HG02642 (cell line): ENCODE measurements at regions not wholly inside any gene's neighbourhood (a gene's known extent, or its start where the extent isn't known, plus 50 kb on each side); places are given as distances from the start of the nearest gene placed in this dataset.

Experiments used
- ATAC-seq: cut with Tn5 transposase; IDR thresholded peaks from one replicate; pipeline ENCODE4 v1.9.1; 2021; ENCODE audit warnings: mild to moderate bottlenecking; ENCODE audit not compliant: unreplicated experiment, poor library complexity

DNA sequence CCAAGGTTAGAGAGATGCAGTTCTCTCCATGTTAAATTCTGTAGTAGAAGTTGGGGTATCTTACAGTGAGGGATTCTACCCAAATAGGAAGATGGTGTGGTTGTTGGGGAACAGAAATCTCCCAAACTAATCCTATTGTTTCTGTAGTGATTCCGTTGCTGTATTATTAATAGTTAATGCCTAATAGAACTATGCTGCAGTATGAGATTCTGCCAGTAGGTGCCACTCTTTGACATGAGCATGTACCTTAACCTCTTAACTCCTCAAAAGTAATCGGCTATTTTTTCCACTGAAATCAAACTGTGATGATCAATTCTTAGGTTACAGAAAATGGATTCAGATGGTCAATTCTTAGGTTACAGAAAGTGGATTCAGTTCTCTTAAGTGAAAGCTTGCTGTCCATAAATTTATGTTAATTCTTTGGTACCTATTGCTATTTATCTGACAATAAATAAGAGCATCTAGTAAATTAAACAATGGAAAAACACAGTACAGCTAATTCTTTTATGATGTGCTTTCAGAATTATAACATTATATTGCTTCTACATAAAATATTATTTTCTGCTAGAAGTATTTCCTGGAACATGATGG is 97.9 kb upstream of the DLX2 start:
- ATAC-seq, result no peak

DNA sequence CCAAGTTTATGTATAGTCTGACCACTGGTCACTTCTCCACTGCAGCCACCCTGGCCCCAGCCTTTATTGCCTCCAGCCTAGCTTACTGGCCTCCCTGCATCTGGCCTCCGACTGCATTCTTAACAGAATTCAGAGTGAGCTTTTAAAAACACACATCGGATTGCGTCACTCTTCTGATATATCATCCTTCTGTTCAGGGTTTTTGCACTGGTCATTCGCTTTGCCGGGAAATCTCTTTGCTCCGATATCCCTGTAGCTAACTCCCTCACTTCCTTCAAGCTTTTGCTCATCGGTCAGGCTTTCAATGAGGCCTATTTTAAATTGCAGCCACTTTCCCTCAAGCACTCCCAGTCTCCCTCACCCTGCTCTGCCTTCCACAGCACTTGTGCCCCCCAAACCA is 101.6 kb upstream of the DLX2 start:
- no peak for ATAC-seq

DNA sequence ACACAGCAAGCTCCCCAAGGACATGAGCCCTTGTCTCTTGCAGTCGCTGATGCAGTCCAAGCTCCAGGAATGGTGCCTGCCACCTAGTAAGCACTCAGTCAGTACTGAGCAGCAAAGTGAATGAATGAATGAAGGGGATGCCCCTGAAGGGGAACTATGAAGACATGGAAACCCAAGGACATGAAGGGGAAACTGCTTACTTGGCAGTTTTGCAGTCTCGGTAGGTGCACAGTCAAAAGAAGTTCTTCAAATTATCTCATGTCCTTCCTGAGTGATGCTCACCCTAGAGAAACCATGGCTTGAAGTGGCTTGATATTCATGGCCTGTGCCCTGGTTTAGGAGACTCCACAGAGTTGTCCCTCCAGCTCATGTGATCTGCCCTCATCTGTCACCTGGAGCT is 102.1 kb upstream of the DLX2 start:
- no peak for ATAC-seq

DNA sequence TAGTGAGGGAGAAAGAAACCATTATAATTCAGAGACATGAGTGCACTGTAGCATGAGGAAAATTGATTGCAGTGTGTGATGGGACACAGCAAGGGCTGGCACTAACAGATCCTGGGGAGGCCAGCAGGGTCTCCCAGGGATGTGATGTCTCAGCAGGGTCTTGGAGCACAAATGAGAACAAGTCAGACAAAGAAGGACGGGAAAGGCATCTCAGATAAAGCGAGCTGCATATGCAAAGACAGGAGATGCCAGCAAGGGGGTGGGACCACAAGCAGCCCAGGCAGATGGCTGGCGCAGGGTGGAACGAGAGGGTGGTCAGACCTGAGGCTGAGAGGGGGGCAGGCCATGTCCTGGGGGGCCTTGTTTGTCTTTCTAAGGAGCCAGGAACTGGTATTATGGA is 102.6 kb upstream of the DLX2 start:
- ATAC-seq, result no peak

DNA sequence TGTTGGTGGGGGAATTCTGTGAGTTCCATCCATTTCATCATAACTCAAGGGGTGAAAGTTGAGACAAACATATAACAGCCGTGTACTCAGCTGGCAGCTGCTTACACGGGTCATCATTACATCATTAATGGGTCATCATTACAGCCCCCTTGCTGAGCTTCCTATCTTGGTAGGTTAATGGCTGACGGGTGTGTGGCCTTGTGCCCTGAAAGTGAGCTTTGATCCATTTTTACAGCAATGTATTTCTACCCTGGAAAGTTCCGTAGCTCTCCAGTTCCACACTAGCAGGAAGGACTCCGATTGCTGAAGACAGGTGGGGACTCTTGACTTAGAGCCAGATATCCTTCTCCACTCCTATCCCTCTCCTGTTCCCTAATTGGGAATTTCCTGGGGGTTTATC is 105.2 kb upstream of the DLX2 start:
- ATAC-seq, result no peak

DNA sequence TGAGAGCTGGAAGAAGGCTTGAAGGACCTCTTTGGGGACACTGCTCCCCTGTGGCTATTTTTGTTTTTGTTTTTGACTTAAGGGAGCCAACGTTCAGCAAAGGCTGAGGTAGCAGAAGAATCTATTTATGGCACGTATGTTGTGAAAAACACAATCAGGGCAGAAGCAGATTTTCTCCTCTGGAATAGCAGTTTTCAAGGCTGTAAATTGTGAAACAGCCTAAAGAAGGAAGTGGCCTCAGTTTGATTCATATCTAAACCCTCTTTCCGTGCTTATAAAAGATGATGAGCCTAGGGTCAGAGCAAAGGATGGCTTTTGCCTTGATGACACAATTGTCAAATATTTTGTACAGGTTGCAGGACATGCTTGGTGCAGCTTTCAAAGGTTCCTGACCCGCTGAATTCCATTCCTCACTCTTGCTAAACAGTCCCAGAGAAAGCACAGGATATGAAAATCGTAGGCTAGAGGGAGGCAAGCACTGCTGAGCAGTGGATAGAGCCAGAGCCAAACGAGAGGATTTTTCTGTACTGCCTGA is 106.2 kb upstream of the DLX2 start:
- ATAC-seq, result no peak

DNA sequence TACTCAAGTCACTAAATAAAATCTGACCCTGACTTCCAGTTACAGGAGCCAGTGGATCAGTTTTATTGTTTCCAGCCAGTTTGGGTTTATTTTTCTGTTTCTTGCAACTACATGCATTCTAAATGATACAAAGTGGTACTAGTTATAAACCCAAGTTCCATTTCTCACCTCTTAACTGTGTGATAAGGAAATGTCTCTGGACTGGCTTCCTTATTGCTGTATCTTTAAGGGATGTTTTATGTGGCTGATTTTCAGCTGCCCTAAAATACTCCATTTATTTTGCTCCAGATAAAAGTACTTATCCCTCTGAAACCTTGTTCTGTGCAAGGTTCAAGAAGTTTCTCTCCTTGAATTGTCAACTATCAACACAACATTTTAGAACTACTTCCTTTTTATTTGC is 107.9 kb upstream of the DLX2 start:
- no peak for ATAC-seq

DNA sequence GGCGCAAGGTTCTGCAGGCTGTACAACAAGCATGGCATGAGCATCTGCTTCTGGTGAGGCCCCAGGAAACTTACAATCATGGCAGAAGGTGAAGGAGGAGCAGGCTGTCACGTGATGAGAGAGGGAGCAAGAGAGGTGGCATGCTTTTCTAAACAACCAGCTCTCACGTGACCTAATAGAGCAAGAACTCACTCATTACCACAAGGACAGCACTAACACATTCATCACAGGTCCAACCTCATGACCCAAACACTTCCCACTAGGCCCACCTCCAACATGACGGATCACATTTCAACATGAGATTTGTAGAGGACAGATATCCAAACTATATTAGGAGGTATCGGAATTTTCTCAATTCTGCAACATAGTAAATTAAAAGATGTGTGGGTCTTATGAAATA is 108.8 kb upstream of the DLX2 start:
- no peak for ATAC-seq

DNA sequence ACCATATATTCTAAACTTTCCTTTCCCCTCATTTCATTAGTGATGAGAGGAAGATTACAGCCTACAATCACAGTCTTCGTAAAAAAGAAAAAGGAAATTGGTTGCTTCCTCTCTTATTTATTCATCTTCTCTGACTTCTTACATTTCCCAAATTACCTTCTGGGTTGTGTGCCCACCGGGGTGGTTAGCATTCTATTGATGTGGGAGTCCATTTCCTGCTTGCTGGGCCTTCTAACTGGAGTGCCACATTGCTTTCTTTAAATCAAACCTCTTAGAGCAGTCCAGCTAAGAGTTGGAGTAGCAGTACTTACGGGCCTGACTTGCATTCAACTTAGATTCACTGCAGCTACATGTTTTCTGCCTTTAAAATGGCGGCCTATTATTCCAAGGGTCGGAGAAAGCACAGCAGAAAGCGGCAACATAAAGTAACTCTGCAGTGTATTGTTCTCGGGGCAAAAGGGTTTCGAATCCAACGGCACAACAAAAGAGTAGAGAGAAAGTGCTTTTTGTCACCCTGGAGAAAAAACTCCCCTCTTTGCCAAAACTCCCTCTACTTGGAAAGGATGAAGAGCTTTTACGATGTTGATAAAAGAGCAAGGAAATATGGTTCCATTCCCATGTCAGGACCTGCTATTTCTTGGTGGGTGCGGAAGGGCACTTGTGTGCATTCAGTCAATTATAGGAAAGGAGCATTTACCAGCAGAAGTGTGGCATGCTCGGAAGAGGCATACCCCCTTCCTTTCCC is 110.6 kb upstream of the DLX2 start:
- ATAC-seq, result no peak

DNA sequence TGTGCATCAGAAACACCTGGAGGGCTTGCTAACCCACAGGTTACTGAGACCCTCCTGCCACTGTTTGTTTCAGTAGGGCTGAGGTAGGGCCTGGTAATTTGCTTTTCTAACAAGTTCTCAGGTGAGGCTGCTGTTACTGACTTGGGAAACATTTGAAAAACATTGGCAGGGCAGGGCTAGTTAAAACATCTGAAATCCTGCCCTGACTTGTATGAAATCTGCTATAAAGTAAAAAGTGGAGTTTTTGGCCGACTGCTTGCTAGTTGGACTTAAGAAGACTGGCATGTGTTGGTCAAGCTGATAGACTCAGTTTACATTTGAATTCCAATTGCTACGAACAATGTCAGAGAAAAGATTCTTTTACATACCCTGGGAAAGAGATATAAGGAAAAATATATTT is 111.6 kb upstream of the DLX2 start:
- no peak for ATAC-seq

DNA sequence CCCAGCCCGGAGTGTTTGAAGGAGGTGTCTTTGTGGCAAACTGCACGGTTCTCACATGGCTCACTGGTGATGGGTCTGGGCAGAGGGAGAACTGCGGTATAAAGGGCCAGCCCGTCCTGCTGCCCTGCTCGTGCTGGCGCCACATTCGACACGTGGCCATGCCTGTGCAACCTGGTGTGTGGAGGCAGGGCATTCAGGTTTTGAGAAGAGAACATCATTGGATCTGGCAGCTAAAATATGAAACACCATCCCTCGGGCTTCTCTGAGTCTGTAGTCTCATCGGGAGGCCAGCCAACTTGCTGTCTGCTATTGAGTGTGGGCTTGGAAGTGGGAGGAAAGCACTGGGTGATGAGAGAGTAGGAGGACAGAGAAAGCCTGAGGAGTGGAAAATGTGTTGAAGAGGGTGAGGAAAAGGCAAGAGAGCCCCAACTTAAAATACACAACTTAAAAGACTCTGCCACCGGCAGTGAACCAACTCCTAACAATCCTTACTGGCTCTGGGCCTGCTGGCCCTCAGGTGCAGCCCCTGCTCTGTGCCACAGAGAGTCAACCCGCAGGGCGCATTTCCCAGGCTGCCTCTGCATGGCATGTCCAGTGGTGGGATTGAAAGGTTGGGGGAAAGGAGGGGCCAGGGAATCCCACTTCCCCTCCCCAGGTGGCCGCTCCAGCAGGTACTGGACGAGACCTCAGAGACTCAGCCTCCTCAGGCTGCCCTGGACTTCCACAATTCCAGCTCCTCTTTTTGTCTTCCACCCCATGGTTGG is 112.7 kb upstream of the DLX2 start:
- no peak for ATAC-seq

DNA sequence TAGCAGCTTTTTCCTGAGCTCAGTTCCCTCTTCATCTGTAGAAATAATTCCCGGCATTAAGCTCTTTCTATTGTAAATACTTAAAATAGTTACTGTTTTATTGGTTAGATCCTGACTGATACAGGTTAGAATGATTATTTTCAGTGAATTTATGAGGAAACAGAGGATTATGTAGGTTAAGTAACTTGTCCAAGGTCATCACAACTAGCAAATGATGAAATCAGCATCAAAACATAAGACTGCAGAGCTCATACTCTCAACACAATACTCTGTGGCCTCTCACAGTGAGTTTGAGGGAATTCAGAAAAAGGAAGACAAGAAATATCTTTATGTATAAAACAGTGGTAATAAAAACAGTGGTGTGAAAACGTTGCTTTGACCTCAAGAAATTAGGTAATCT is 113.2 kb upstream of the DLX2 start:
- no peak for ATAC-seq

DNA sequence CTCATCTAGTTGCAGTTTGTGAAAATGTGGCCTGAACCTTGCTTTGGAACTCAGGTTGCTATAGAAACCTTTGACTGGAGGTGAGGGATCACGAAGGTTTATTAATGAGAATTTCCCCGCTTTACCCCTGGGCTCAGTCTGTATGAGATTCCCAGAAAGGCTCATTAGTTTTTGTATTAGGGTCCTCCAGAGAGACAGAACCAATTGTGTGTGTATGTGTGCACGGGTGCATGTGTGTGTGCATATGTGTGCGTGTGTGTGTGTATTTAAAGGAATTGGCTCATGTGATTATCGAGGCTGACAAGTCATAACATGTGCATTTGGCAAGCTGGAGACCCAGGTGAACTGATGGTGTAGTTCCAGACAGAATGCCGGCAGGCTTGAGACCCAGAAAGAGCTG is 113.8 kb upstream of the DLX2 start:
- no peak for ATAC-seq

DNA sequence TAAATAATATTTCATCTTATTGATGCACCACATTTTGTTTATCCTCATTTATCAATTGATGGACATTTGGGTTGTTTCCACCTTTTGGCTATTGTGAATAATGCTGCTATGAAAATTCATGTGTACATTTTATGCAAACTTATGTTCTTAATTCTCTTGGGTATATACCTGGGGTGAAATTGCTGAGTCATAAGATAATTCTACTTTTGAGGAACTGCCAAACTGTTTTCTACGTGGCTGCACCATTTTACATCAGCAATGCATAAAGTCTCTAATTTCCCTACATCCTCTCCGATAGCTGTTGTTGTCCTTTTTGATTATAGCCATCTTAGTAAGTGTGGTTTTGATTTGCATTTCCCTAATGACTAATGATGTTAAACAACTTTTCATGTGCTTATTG is 116.5 kb upstream of the DLX2 start:
- no peak for ATAC-seq

DNA sequence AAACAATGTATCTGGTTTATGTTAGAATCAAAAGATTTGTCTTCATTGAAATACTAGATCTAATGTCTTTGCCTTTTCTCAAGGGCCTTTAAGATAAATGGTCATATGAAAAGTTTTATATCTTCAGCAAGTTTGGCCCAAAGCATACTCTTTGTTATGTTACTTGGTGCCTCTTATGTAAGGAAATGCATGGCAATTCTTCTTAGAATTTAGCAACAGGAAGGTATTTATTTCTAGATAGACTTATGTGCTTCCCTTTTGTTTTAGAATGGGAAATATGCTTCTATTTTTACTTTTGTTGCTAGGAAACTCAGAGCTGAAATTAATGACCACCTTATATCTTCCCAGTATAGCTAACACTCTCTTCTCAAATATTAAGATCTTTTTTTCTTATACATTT is 117.4 kb upstream of the DLX2 start:
- ATAC-seq, result no peak

DNA sequence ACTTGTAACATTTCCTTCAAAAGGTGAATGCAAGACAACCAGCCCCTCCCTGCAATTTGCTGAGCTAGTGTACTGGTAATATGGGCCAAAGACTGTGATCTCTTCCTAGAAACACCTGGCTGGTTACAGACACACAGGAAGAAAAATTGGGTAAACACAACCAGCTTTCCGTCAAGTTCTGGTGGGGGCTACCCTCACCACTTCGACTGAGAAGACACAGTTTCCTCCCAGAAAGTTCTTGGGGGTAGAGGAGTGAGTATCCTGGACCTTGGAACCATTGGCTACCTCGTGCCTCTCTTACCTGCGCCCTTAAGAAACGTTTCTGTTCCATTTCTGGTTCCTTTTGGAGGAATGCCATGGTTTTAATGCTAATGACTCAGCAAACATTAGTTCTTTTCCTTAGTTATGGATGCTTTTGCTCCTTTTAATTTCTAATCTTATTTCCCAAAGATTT is 120.9 kb upstream of the DLX2 start:
- ATAC-seq, result no peak

DNA sequence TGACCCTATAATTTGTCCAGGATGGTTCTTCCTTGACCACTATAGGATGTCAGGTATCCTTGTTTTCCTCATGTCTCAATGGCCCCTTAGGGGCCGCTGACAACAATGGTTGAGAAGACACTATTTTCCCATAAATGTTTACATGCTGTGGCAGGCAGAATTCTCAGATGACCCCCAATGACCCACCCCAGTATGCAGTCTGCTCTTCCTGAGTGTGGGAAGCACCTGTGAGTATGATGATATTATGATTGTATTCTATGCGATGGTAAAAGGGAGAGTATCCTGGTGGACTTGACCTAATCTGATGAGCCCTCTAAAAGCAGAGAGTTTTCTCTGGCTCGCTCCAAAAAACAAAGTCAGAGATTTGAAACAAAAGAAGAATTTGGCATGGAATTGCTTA is 123.1 kb upstream of the DLX2 start:
- no peak for ATAC-seq

DNA sequence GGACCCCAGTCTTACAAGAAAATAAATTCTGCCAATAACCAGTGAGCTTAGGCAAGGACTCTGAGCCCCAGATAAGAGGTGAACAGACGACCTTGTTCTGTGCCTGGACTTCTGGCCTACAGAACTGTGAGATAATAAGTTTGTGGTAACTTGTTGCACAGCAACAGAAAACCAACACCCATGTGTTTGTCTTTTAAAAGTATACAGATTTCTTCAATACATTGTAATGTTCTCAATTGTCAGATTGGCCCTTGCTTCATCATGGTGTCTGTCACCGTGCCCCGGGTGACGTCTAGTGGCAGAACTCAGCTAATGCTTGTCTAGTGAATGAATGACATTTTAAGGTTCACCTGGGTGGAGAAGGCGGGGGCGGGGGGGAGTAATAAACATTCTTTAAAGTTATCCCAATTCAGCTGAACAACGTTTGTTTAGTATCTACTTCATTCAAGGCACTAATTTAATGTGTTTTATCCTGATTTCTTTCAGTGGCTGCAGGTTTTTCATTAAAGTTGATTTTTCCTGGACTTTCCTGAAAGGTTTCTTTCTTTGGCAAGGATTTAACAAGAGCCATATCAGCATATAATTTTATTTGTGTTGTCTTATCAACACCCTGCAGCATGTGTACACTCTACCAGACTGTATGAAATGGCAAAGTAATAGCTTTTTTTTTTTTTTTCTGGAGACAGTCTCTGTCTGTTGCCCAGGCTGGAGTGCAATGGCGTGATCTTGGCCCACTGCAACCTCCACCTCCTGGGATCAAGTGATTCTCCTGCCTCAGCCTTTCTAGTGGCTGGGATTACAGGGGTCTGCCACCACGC is 123.8 kb upstream of the DLX2 start:
- ATAC-seq, result no peak

DNA sequence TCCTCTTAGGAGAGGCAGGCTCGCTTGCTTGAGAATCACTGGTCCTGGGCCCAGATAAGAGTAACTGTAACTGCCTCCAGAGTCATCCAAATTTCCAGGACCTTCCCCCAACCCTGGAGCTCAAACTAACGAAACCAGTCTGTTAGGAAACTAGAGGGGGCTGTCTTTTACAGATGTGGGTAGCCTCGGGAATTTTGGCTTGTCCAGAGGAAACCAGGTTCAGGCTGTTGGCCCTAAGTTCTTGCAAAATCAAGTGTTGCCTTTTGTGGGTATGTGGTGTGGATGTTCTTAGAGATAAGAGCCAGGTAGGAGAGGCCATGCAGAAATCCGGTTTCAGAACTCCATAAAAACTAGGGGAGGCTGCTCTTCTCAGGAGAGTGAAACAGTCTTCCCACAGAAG is 125.0 kb upstream of the DLX2 start:
- no peak for ATAC-seq

DNA sequence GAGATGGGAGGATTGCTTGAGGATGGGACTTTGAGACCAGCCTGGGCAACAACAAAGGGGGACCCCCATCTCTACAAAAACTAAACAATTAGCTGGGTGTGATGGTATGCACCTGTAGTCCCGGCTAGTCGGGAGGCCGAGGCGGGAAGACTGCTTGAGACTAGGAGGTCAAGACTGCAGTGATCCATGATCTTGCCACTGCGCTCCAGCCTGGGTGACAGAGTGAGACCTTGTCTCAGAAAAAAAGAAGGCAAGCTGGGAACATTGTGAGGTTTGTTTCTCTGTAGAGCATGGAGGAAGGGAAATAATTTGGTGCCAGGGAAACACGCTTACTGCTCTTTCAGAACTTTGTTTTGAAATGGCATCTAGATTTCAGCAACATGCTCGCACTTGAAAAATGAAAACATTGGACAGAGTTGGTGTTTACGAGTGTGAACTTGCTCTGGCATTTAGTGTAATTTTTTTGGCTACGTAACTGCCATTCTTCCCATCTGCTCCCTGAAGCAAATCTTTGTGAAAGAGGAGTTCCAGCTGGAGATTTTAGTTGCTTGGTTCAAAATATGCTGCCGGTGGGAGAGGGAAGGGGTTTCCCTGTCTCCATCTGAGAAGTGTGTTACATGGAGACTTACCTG is 125.6 kb upstream of the DLX2 start:
- no peak for ATAC-seq
